Right lobe of liver (tissue), 6 donors: ENCODE measurements at regions not wholly inside any gene's neighbourhood (a gene's known extent, or its start where the extent isn't known, plus 50 kb on each side); places are given as distances from the start of the nearest gene placed in this dataset.

ENCODE experiments used
- ATAC-seq, 4 donors: fragments of 200-7000 bp; cut with Tn5 transposase; one replicate each; pipeline ENCODE4 v1.9.1; 2020; ENCODE audit warnings: mild to moderate bottlenecking in 4 of 4, moderate library complexity in 4 of 4
- DNase-seq, 3 donors: peaks; one replicate each; pipeline ENCODE4 v3.0.0-alpha.2; 2020
- H3K27ac ChIP-seq, 3 donors: fragments of 200-600 bp; one replicate each; pipeline ENCODE4 v1.8.0; 2022
- H3K27me3 ChIP-seq, 2 donors: fragments of 200-600 bp; one replicate each; pipeline ENCODE4 v1.8.0; 2022
- H3K36me3 ChIP-seq, 4 donors: fragments of 200-600 bp; sonication (generic) in 1 of 4; one replicate each; pipeline versions ENCODE4 v1.5.1 to v1.8.0; 2017 to 2022; ENCODE audit warnings: control low read depth in 1 of 4
- H3K4me1 ChIP-seq, 4 donors: fragments of 200-600 bp; sonication (generic) in 1 of 4; one replicate each; pipeline versions ENCODE4 v1.5.1 to v1.8.0; 2017 to 2022; ENCODE audit warnings: control low read depth in 1 of 4
- H3K4me3 ChIP-seq, 3 donors: fragments of 200-600 bp; one replicate each; pipeline ENCODE4 v1.8.0; 2022
- H3K9me3 ChIP-seq, 4 donors: fragments of 200-600 bp; sonication (generic) in 1 of 4; one replicate each; pipeline versions ENCODE4 v1.5.1 to v1.8.0; 2017 to 2022; ENCODE audit warnings: control low read depth in 1 of 4
- POLR2A ChIP-seq: fragments of 450-650 bp; IDR thresholded peaks from one replicate; pipeline ENCODE4 v1.6.1; 2017; ENCODE audit warnings: antibody characterized with exemption, mild to moderate bottlenecking
- WGBS: methylation state at CpG from one replicate; pipeline ENCODE4 v1.1.6; 2018; ENCODE audit warnings: low coverage, low lambda C conversion rate; ENCODE audit not compliant: insufficient coverage; ENCODE audit errors: missing lambda C conversion rate; 5-methylcytosine and 5-hydroxymethylcytosine counted together
- intact Hi-C, 2 donors: fragments of 100-400 bp; cut with DNase I; formaldehyde crosslinking; loops; one replicate each; pipeline versions ENCODE4 v1.11.2 to v1.14.1; 2022
- TF ChIP-seq, protein P1 (sequence below), 4 donors: fragments of 200-600 bp in 3 of 4; fragments of 450-650 bp in 1 of 4; IDR thresholded peaks; one replicate each; pipeline versions ENCODE4 v1.5.1 to v1.8.0; 2016 to 2022; ENCODE audit warnings: antibody characterized with exemption in 4 of 4, mild to moderate bottlenecking in 2 of 4
- donor health status: DM: no; HTN: yes; CAD: no.
- donor health status: DM: no; HTN: no; CAD: no.
- donor health status: DM: no; HTN: no; CAD: no.
- donor health status: DM: no; HTN: yes; CAD: no.
- donor health status: DM: no; HTN: yes; CAD: no.

DNA sequence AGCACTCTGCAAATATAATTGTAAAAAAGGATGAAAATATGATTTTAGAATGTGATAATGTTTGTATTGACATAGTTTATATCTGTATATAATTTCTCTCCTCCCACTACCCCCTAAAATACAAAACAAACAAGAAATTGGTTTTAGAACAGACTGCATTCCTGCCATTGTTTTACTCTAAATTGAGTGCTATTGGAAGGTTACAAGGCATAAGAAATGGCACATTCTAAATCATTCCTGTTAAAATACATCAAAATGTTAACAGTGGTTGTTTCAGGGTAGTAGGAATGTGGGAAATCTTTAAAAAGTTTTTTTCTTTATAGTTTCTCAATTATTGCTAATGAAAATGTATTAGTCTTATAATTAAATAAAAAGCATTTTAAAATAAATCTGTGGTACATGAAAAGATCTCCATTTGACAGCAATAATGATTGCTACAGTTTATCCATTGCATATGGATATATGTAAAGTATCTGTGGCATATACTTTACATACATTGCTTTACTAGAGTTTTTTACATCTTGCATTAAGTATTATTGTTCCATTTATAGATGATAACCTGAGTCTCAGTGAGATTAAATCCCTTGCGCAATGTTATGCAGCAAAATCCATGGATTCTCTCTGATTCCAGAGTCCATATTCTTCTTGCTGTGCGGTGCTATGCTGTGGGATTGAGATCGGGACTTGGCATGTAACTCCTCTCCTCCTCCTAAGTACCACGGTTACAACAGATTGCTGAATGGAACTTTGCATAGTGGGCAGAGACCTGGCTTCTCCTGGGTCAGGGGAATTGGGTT, 319.8 kb downstream of the LMO4 start:
- Histone ChIP-seq H3K9me3 (no peaks in the 10 kb centered on the region), H3K27ac (no peak overlapping the region), H3K27me3 (no peaks in the 10 kb centered on the region), H3K36me3 (no peaks in the 10 kb centered on the region), H3K4me3 (no peak overlapping the region), H3K4me1 (no peaks in the 10 kb centered on the region)
- intact Hi-C loops = no loop called here
- WGBS = 87% methylated on average over 4 of the region's 4 CpGs
- ATAC-seq (no peak), DNase-seq (no peak)
- TF ChIP-seq, protein P1, sequence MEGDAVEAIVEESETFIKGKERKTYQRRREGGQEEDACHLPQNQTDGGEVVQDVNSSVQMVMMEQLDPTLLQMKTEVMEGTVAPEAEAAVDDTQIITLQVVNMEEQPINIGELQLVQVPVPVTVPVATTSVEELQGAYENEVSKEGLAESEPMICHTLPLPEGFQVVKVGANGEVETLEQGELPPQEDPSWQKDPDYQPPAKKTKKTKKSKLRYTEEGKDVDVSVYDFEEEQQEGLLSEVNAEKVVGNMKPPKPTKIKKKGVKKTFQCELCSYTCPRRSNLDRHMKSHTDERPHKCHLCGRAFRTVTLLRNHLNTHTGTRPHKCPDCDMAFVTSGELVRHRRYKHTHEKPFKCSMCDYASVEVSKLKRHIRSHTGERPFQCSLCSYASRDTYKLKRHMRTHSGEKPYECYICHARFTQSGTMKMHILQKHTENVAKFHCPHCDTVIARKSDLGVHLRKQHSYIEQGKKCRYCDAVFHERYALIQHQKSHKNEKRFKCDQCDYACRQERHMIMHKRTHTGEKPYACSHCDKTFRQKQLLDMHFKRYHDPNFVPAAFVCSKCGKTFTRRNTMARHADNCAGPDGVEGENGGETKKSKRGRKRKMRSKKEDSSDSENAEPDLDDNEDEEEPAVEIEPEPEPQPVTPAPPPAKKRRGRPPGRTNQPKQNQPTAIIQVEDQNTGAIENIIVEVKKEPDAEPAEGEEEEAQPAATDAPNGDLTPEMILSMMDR (IDR thresholded peaks at IDR 0.05) = no peak
- TF ChIP-seq POLR2A = no peak

GRCh38 chr1:87650306-87650705, 321.6 kb downstream of the LMO4 start:
- no peak for DNase-seq
- intact Hi-C loops = no loop called here
- Histone ChIP-seq H3K9me3 (no peaks in the 10 kb centered on the region), H3K27ac (no peak overlapping the region), H3K27me3 (no peaks in the 10 kb centered on the region), H3K36me3 (no peaks in the 10 kb centered on the region), H3K4me1 (no peaks in the 10 kb centered on the region), H3K4me3 (no peak overlapping the region)
- 83% methylated on average over 5 of the region's 5 CpGs for WGBS
- TF ChIP-seq POLR2A = no peak
- TF ChIP-seq, protein P1 (IDR thresholded peaks at IDR 0.05) = no peak
- no peak for ATAC-seq

DNA sequence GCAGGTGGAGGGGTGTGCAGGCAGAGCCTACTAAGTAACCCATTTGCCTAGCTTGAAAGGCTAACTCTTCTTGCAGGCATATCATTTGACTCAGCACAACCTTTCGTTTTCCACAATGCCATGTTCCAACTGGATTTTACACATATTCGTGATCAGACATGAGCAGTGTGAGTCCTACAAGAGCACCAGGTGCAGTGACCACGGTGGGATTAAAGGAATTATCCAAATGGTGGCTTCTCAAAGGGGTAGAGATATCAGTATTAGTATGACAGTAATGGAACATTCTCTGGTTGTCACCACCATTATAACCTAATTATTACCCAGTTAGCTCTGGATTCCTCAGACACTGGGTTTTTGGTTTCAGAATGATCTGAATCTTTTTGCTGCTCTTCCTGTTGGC, 323.5 kb downstream of the LMO4 start:
- TF ChIP-seq, protein P1 (IDR thresholded peaks at IDR 0.05) = no peak
- TF ChIP-seq POLR2A = no peak
- 67% methylated on average over 3 of the region's 3 CpGs for WGBS
- no peak for ATAC-seq

GRCh38 chr1:87665151-87665550, 336.5 kb downstream of the LMO4 start:
- Histone ChIP-seq H3K4me3 (no peak overlapping the region), H3K36me3 (no peaks in the 10 kb centered on the region), H3K4me1 (no peaks in the 10 kb centered on the region), H3K9me3 (no peaks in the 10 kb centered on the region), H3K27ac (no peak overlapping the region), H3K27me3 (no peaks in the 10 kb centered on the region)
- ATAC-seq (no peak), DNase-seq (no peak)
- intact Hi-C loops = no loop called here
- 89% methylated on average over 2 of the region's 2 CpGs for WGBS
- TF ChIP-seq, protein P1 (IDR thresholded peaks at IDR 0.05) = no peak
- no peak for TF ChIP-seq POLR2A

More for the DNA sequence above, 323.5 kb downstream of the LMO4 start:
- no peak overlapping the region for H3K27ac ChIP-seq
- no peaks in the 10 kb centered on the region for H3K9me3 ChIP-seq
- H3K4me1 ChIP-seq = no peaks in the 10 kb centered on the region
- no peaks in the 10 kb centered on the region for H3K36me3 ChIP-seq
- no peak overlapping the region for H3K4me3 ChIP-seq
- no peaks in the 10 kb centered on the region for H3K27me3 ChIP-seq
- no peak for DNase-seq
- intact Hi-C loops = no loop called here
